Liver (tissue), 8 donors: ENCODE measurements at regions not wholly inside any gene's neighbourhood (a gene's known extent, or its start where the extent isn't known, plus 50 kb on each side); places are given as distances from the start of the nearest gene placed in this dataset.

ENCODE experiments used
- DNase-seq: peaks from one replicate; pipeline ENCODE4 v3.0.0-alpha.2; 2017; ENCODE audit warnings: low spot score
- H3K27ac ChIP-seq, 2 donors: one replicate each; pipeline ENCODE4 v1.7.0; 2013; ENCODE audit warnings: inconsistent platforms in 2 of 2, low read length in 2 of 2, control low read depth in 1 of 2, low read depth in 1 of 2, mild to moderate bottlenecking in 1 of 2
- H3K27me3 ChIP-seq, 4 donors: one replicate each; pipeline versions ENCODE4 v1.6.1 to v1.7.0; 2013; ENCODE audit warnings: low read length in 3 of 4, inconsistent platforms in 1 of 4, mild to moderate bottlenecking in 1 of 4, moderate library complexity in 1 of 4; ENCODE audit not compliant: control insufficient read depth in 4 of 4, insufficient read depth in 4 of 4
- H3K36me3 ChIP-seq, 4 donors: one replicate each; pipeline versions ENCODE4 v1.6.1 to v1.7.0; 2013; ENCODE audit warnings: low read length in 3 of 4, mild to moderate bottlenecking in 3 of 4, low read depth in 1 of 4, moderate library complexity in 1 of 4; ENCODE audit not compliant: control insufficient read depth in 4 of 4, insufficient read depth in 3 of 4
- H3K4me1 ChIP-seq, 4 donors: one replicate each; pipeline versions ENCODE4 v1.6.1 to v1.7.0; 2013; ENCODE audit warnings: low read length in 3 of 4, mild to moderate bottlenecking in 3 of 4, moderate library complexity in 1 of 4; ENCODE audit not compliant: control insufficient read depth in 4 of 4, insufficient read depth in 4 of 4
- H3K4me3 ChIP-seq, 3 donors: one replicate each; pipeline versions ENCODE4 v1.6.1 to v1.7.0; 2013; ENCODE audit warnings: low read length in 3 of 3, control low read depth in 1 of 3, low read depth in 1 of 3, mild to moderate bottlenecking in 1 of 3
- H3K9ac ChIP-seq, 2 donors: one replicate each; pipeline ENCODE4 v1.7.0; 2013; ENCODE audit warnings: low read length in 2 of 2, mild to moderate bottlenecking in 2 of 2, moderate library complexity in 2 of 2, control low read depth in 1 of 2, low read depth in 1 of 2
- H3K9me3 ChIP-seq, 4 donors: one replicate each; pipeline versions ENCODE4 v1.6.1 to v1.7.0; 2013; ENCODE audit warnings: low read length in 3 of 4; ENCODE audit not compliant: control insufficient read depth in 4 of 4
- ATF3 ChIP-seq: IDR thresholded peaks from 2 replicates; pipeline ENCODE4 v1.6.1; 2016; ENCODE audit warnings: antibody characterized with exemption
- CTCF ChIP-seq: fragments of 150-350 bp; IDR thresholded peaks from 2 replicates; pipeline ENCODE4 v1.5.1; 2017; ENCODE audit warnings: improper control_type of control experiment, low read depth, low read length; ENCODE audit not compliant: missing input control
- EGR1 ChIP-seq, 2 donors: IDR thresholded peaks; 2 replicates each; pipeline ENCODE4 v1.6.1; 2016 to 2018; ENCODE audit warnings: antibody characterized with exemption in 2 of 2, low read depth in 2 of 2
- FOXA1 ChIP-seq: IDR thresholded peaks from 2 replicates; pipeline ENCODE4 v1.6.1; 2016; ENCODE audit warnings: antibody characterized with exemption
- FOXA2 ChIP-seq: IDR thresholded peaks from 2 replicates; pipeline ENCODE4 v1.6.1; 2016; ENCODE audit warnings: antibody characterized with exemption
- HNF4A ChIP-seq, 2 donors: conservative IDR thresholded peaks; 2 replicates each; pipeline ENCODE4 v1.6.1; 2016; ENCODE audit warnings: antibody characterized with exemption in 2 of 2, mild to moderate bottlenecking in 2 of 2
- JUND ChIP-seq, 2 donors: IDR thresholded peaks; 2 replicates each; pipeline ENCODE4 v1.6.1; 2016; ENCODE audit warnings: antibody characterized with exemption in 2 of 2
- MAX ChIP-seq: IDR thresholded peaks from 2 replicates; pipeline ENCODE4 v1.6.1; 2016; ENCODE audit warnings: antibody characterized with exemption
- NR2F2 ChIP-seq: IDR thresholded peaks from 2 replicates; pipeline ENCODE4 v1.6.1; 2016; ENCODE audit warnings: antibody characterized with exemption
- REST ChIP-seq: IDR thresholded peaks from 2 replicates; pipeline ENCODE4 v1.6.1; 2016; ENCODE audit warnings: antibody characterized with exemption, mild to moderate bottlenecking
- RXRA ChIP-seq, 2 donors: IDR thresholded peaks; 2 replicates each; pipeline ENCODE4 v1.6.1; 2017 to 2018; ENCODE audit warnings: antibody characterized with exemption in 2 of 2, mild to moderate bottlenecking in 1 of 2
- SP1 ChIP-seq: IDR thresholded peaks from 2 replicates; pipeline ENCODE4 v1.6.1; 2018; ENCODE audit warnings: antibody characterized with exemption, mild to moderate bottlenecking
- TAF1 ChIP-seq: conservative IDR thresholded peaks from 2 replicates; pipeline ENCODE4 v1.6.1; 2016; ENCODE audit warnings: antibody characterized with exemption, mild to moderate bottlenecking
- YY1 ChIP-seq: IDR thresholded peaks from 2 replicates; pipeline ENCODE4 v1.6.1; 2016; ENCODE audit warnings: antibody characterized with exemption, mild to moderate bottlenecking
- WGBS: extraction: QIAGEN DNeasy Blood & Tissue Kit; methylation state at CpG from one replicate; pipeline ENCODE4 v1.1.7; 2013; 5-methylcytosine and 5-hydroxymethylcytosine counted together
- donor health status: healthy.
- donor health status: healthy.
- donor health status: healthy.
- donor health status: healthy.
- donor health status: healthy.

GRCh38 chr12:67920413-67920812 lies 68.8 kb upstream of the IFNG-AS1 start:
- DNase-seq = no peak
- H3K4me1 ChIP-seq = no peaks in the 10 kb centered on the region
- 83% methylated on average over 2 of the region's 2 CpGs for WGBS

GRCh38 chr12:67921286-67921685 lies 68.0 kb upstream of the IFNG-AS1 start:
- 24% methylated on average over 1 of the region's 1 CpG for WGBS
- no peaks in the 10 kb centered on the region for H3K36me3 ChIP-seq
- no peak overlapping the region for H3K9ac ChIP-seq
- H3K4me3 ChIP-seq = no peak overlapping the region
- no peak for TF ChIP-seq FOXA1
- no peak for TF ChIP-seq MAX
- no peak for TF ChIP-seq JUND (IDR thresholded peaks at IDR 0.05)
- TF ChIP-seq TAF1 = no peak
- TF ChIP-seq RXRA (IDR thresholded peaks at IDR 0.05) = no peak
- no peak for TF ChIP-seq YY1
- TF ChIP-seq CTCF = no peak
- no peak for TF ChIP-seq REST
- TF ChIP-seq EGR1 (IDR thresholded peaks at IDR 0.05; ENCODE audit: low read depth in 2 of 2) = no peak
- TF ChIP-seq FOXA2 = no peak
- no peak for TF ChIP-seq SP1
- H3K27ac ChIP-seq = no peak overlapping the region
- H3K9me3 ChIP-seq = no peaks in the 10 kb centered on the region
- no peaks in the 10 kb centered on the region for H3K4me1 ChIP-seq
- peaks cover 0 to 4% (median 0%) of the 10 kb centered on the region in 4 donors for H3K27me3 ChIP-seq
- DNase-seq = no peak

More at GRCh38 chr12:67920413-67920812, 68.8 kb upstream of the IFNG-AS1 start:
- Histone ChIP-seq H3K9me3 (no peaks in the 10 kb centered on the region), H3K9ac (no peak overlapping the region), H3K27me3 (peaks cover 0 to 10% (median 0%) of the 10 kb centered on the region in 4 donors), H3K4me3 (no peak overlapping the region), H3K27ac (no peak overlapping the region), H3K36me3 (no peaks in the 10 kb centered on the region)
- TF ChIP-seq JUND (IDR thresholded peaks at IDR 0.05) = no peak
- no peak for TF ChIP-seq ATF3
- TF ChIP-seq YY1 = no peak
- TF ChIP-seq HNF4A (conservative IDR thresholded peaks at IDR 0.05) = no peak
- TF ChIP-seq FOXA1 = no peak
- TF ChIP-seq FOXA2 = no peak
- TF ChIP-seq NR2F2 = no peak
- no peak for TF ChIP-seq REST
